Gastroesophageal sphincter (tissue), 3 donors: ENCODE measurements at regions not wholly inside any gene's neighbourhood (a gene's known extent, or its start where the extent isn't known, plus 50 kb on each side); places are given as distances from the start of the nearest gene placed in this dataset.
"Not testable (repeated sequence)": the region's sequence is repeated elsewhere in the genome, so short reads cannot be mapped to it uniquely, and the experiment has no call there.

ENCODE experiments used
- CTCF ChIP-seq, 4 experiments: fragments of 200-600 bp in 2 of 4; fragments of 450-650 bp in 2 of 4; sonication (generic) in 1 of 4; IDR thresholded peaks; one replicate each; pipeline ENCODE4 v1.5.1; 2017 to 2019; ENCODE audit warnings: antibody characterized with exemption in 4 of 4, mild to moderate bottlenecking in 2 of 4, moderate library complexity in 2 of 4
- POLR2AphosphoS5 ChIP-seq: sonication (generic); formaldehyde crosslinking; IDR thresholded peaks from one replicate; pipeline ENCODE4 v1.6.1; 2017; ENCODE audit warnings: antibody characterized with exemption

GRCh38 chr14:105686462-105687170, 160.2 kb downstream of the TMEM121 start:
- not testable (repeated sequence) for TF ChIP-seq CTCF (IDR thresholded peaks at IDR 0.05); POLR2AphosphoS5
